ENCODE measurements at regions not wholly inside any gene's neighbourhood (a gene's known extent, or its start where the extent isn't known, plus 50 kb on each side); places are given as distances from the start of the nearest gene placed in this dataset. TPM values are rescaled to one million over a fixed set of nuclear protein-coding genes. Genes with fewer than 3 reads are reported as not detected.
"Not testable (repeated sequence)": the region's sequence is repeated elsewhere in the genome, so short reads cannot be mapped to it uniquely, and the experiment has no call there.

DNA sequence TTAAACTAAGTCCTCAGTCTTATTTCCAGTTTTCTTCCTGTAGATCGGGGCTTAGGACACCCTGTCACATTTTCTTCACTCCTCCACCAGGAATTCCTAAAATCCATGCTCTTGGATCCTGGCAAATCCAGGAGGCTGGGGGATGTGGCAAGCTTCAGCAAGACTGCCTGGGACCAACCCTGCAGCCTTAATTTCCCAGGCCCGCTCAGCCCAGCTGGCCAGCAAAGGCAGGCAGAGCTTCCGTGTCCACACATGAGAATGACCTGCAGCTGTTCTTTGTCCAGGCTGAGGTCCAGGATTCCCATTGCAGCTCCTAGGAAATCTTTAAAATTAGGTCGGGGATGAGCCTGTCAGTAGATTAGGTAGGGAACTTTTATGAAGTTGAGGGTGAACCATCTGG is 146.7 kb downstream of the OR4F15 start:
- H3K27ac ChIP-seq (replicated peaks); intact Hi-C loops (cut with micrococcal nuclease); H3K4me1 ChIP-seq; H3K4me3 ChIP-seq; H3K27me3 ChIP-seq (ENCODE audit: low read depth); H3K9me3 ChIP-seq (replicated peaks); H3K36me3 ChIP-seq; DNase-seq: not testable (repeated sequence)

DNA sequence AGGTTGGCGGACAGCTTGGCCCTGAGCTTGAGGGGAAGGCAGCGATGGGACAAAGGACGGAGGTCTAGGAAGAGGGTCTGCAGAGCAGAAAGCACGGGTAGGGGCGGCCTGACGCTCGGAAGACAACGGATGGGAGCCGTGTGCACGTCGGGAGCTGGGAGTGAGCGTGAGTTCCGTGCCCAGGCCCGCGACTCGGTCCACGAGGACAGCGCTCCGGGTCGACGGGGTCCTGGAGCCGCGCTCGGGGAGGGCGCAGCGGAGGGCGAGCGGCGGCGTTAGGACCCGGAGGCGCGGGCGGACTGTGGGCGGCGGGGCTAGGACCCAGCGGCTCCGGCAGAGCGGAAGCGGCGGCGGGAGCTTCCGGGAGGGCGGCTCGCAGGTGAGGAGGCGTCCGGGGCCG is 149.3 kb downstream of the OR4F15 start:
- DNase-seq; H3K9me3 ChIP-seq (replicated peaks); intact Hi-C loops (cut with micrococcal nuclease); H3K36me3 ChIP-seq; H3K27me3 ChIP-seq (ENCODE audit: low read depth); H3K4me1 ChIP-seq; H3K4me3 ChIP-seq; H3K27ac ChIP-seq (replicated peaks): not testable (repeated sequence)

DNA sequence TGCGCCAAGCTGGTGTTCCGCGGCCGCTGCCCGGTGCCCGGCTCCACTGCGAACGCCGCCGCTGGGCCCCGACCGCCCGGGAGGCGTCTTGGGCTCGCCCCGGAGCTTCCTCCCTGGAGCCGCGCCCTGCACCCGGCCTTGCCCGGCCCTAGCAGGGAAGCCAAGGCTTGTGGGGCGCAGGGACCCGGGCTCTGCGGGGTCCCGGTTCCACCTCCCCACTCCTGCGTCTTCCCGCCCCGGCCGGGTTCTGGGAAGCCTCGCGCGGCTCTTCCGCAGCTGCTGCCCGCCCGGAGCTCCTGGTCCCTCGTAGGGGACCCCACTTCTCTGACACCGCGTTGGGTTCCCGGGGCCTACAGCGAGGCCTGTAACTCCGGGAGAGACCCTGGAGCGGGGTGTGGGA is 149.8 kb downstream of the OR4F15 start:
- H3K36me3 ChIP-seq; H3K4me3 ChIP-seq; H3K27ac ChIP-seq (replicated peaks); H3K27me3 ChIP-seq (ENCODE audit: low read depth); H3K4me1 ChIP-seq; intact Hi-C loops (cut with micrococcal nuclease); DNase-seq; H3K9me3 ChIP-seq (replicated peaks): not testable (repeated sequence)

DNA sequence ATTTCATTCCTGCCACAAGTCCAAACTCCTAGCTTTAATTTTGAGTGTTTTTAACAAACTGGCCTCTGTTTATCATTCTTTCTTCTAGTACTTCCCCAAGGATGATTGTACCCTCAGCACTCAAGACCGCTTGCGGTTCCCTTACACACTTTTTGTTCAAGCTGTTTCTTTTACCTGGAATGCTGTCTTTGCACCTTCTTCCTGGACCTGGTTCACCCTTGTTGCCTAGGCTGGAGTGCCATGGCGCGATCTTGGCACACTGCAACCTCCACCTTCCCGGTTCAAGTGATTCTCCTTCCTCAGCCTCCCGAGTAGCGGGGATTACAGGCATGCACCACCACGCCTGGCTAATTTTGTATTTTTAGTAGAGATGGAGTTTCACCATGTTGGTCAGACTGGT is 151.7 kb downstream of the OR4F15 start:
- H3K27me3 ChIP-seq (ENCODE audit: low read depth); H3K4me1 ChIP-seq; intact Hi-C loops (cut with micrococcal nuclease): not testable (repeated sequence)

DNA sequence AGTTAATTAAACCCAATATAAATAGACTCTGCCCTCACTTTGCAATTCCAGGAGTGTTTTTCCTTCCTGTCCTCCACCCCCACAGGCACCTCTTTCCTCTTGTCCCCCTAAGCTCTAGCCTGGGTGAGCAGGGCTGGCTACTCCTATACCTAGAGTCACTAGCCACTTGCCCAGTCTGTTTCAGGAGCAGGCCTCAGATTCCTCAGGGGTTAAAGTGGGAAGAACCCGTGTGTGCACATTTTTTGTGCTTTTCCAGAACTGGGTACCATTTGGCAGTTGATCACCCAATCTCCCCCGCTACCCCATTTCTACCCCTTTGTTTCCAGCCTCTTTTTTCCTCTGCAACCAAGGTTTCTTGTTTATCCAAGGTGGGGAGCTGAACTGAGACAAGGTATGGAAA is 153.4 kb downstream of the OR4F15 start:
- H3K4me1 ChIP-seq; DNase-seq; H3K27me3 ChIP-seq (ENCODE audit: low read depth); H3K36me3 ChIP-seq; H3K9me3 ChIP-seq (replicated peaks); H3K4me3 ChIP-seq; H3K27ac ChIP-seq (replicated peaks); intact Hi-C loops (cut with micrococcal nuclease): not testable (repeated sequence)

More for the DNA sequence above, 151.7 kb downstream of the OR4F15 start:
- H3K9me3 ChIP-seq (replicated peaks); DNase-seq; H3K36me3 ChIP-seq; H3K27ac ChIP-seq (replicated peaks); H3K4me3 ChIP-seq: not testable (repeated sequence)

DNA sequence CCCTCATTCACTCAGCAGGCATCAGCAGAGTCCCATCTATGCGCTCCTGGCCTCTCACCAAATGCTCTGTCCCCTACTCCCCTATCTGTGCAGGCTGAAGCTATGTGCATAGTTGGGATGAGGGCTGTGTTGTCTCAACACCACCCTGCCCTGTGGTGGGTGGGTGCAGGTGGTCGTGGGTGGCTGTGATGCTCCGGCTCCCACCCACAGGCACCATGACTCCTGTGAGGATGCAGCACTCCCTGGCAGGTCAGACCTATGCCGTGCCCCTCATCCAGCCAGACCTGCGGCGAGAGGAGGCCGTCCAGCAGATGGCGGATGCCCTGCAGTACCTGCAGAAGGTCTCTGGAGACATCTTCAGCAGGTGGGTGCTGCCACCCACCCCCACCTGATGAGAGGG is 153.9 kb downstream of the OR4F15 start:
- H3K27me3 ChIP-seq (ENCODE audit: low read depth); H3K27ac ChIP-seq (replicated peaks); DNase-seq; H3K4me3 ChIP-seq; H3K36me3 ChIP-seq; H3K9me3 ChIP-seq (replicated peaks); intact Hi-C loops (cut with micrococcal nuclease); H3K4me1 ChIP-seq: not testable (repeated sequence)

DNA sequence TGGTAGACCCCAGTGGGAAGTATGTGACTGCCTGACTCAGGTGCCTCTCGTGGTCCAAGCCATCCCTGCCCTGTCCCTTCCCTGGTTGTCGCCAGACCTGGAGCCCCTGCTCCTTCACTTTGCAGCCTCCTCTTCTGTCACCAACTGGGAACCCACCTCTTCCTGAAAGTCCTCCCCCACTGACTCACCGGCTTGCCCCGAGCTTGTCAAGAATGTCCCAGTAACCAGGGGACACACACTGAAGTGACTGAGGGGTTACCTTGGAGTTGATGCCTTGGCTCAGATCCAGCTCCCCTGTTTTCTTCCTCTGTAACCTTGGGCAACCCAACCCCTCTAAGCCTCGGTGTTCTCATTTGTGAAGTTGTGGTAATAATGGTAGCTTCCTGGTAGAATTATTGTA is 155.4 kb downstream of the OR4F15 start:
- intact Hi-C loops (cut with micrococcal nuclease); H3K36me3 ChIP-seq; H3K4me1 ChIP-seq; DNase-seq; H3K27ac ChIP-seq (replicated peaks); H3K4me3 ChIP-seq; H3K27me3 ChIP-seq (ENCODE audit: low read depth); H3K9me3 ChIP-seq (replicated peaks): not testable (repeated sequence)

DNA sequence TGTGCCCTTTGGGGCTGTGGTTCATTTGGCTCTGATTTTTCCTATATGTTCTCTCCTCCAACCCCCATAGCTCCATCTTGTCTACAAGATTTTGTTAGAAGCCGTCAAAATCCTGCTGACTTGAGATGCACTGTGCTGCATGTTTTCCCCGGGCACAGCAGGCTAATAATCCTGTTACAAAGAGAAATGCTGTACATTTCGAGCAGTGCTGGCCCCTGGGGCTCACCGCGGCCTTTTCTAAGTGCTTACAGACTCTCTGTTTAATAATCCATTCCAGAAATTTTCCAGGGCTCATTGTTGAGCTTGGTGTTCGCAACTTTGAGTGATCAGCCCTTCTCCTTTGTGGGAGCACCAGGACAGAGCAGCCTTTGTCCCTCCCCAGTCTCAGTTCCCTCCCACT is 158.6 kb downstream of the OR4F15 start:
- H3K9me3 ChIP-seq (replicated peaks); H3K4me1 ChIP-seq; H3K27me3 ChIP-seq (ENCODE audit: low read depth); intact Hi-C loops (cut with micrococcal nuclease); H3K27ac ChIP-seq (replicated peaks); H3K36me3 ChIP-seq; H3K4me3 ChIP-seq; DNase-seq: not testable (repeated sequence)

DNA sequence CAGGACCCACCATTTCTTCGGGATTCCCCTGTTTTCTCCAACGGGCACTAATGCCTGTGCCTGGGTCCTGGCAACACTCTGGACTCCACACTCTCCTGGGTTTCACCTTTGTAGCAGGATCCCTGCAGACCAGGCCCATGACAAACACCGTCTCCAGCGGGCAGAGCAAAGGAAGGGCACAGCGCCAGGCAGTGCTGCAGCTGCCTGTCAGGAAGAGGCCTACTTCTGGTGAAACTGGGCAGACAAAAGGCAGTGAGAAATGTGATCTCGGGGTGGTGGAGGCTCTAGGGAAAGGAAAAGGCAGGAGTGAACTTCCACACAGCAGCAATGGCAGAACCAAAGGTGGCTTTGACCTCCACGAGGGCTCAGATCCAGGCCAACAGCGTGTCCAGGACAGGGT is 165.3 kb downstream of the OR4F15 start:
- H3K36me3 ChIP-seq; intact Hi-C loops (cut with micrococcal nuclease); DNase-seq; H3K4me3 ChIP-seq; H3K27me3 ChIP-seq (ENCODE audit: low read depth); H3K4me1 ChIP-seq; H3K27ac ChIP-seq (replicated peaks); H3K9me3 ChIP-seq (replicated peaks): not testable (repeated sequence)

DNA sequence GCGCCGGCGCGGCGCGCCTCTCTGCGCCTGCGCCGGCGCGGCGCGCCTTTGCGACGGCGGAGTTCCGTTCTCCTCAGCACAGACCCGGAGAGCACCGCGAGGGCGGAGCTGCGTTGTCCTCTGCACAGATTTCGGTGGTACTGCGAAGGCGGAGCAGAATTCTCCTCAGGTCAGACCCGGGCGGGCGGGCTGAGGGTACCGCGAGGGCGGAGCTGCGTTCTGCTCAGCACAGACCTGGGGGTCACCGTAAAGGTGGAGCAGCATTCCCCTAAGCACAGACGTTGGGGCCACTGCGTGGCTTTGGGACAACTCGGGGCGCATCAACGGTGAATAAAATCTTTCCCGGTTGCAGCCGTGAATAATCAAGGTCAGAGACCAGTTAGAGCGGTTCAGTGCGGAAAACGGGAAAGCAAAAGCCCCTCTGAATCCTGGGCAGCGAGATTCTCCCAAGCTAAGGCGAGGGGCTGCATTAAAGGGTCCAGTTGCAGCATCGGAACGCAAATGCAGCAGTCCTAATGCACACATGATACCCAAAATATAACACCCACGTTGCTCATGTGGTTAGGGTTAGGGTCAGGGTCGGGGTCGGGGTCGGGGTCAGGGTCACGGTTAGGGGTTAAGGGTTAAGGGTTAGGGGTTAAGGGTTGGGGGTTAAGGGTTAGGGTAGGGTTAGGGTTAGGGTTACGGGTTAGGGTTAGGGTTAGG is 168.4 kb downstream of the OR4F15 start:
- DNase-seq: peak; percentile 19
- H3K4me3 ChIP-seq; H3K27me3 ChIP-seq (ENCODE audit: low read depth); H3K4me1 ChIP-seq; H3K9me3 ChIP-seq (replicated peaks); intact Hi-C loops (cut with micrococcal nuclease); H3K36me3 ChIP-seq; H3K27ac ChIP-seq (replicated peaks): not testable (repeated sequence)

Small RNAs in the stretch of these regions (microRNA-seq; reads per million reads assigned to microRNA genes)
- gene MIR1302-10: not detected
- not detected for gene MIR6859-3

Measured in left ventricle myocardium inferior (tissue), 1 donor.